Calu3 (cell line): ENCODE measurements at regions not wholly inside any gene's neighbourhood (a gene's known extent, or its start where the extent isn't known, plus 50 kb on each side); places are given as distances from the start of the nearest gene placed in this dataset.

Experiments
- BruUV-seq: library from RNA; stranded (reverse); fragments of 400-500 nt; replicated peaks from 2 replicates; lab custom pipeline; 2021; lab: Mats Ljungman, UMichigan
- CTCF ChIA-PET: fragments of 300-600 bp; sonication (Branson Sonifier 250); formaldehyde crosslinking; loops from one replicate; lab custom pipeline; 2022; ENCODE audit warnings: antibody characterized with exemption; lab: Charles Lee
- DNase-seq: peaks from one replicate; pipeline ENCODE4 v3.0.0; 2022
- H3K27ac Mint-ChIP-seq: one replicate; pipeline ENCODE4 v1.8.0; 2022; ENCODE audit warnings: mixed read lengths; ENCODE audit not compliant: unreplicated experiment
- H3K27me3 Mint-ChIP-seq: one replicate; pipeline ENCODE4 v1.8.0; 2022; ENCODE audit warnings: mixed read lengths; ENCODE audit not compliant: unreplicated experiment
- H3K36me3 Mint-ChIP-seq: one replicate; pipeline ENCODE4 v1.8.0; 2022; ENCODE audit warnings: mild to moderate bottlenecking, moderate library complexity, mixed read lengths; ENCODE audit not compliant: insufficient read depth, unreplicated experiment
- H3K4me1 Mint-ChIP-seq: one replicate; pipeline ENCODE4 v1.8.0; 2022; ENCODE audit warnings: mild to moderate bottlenecking, low read depth, mixed read lengths; ENCODE audit not compliant: unreplicated experiment
- H3K4me3 Mint-ChIP-seq: one replicate; pipeline ENCODE4 v1.8.0; 2022; ENCODE audit warnings: mild to moderate bottlenecking, low read depth, moderate library complexity, mixed read lengths; ENCODE audit not compliant: unreplicated experiment
- H3K9me3 Mint-ChIP-seq: one replicate; pipeline ENCODE4 v1.8.0; 2022; ENCODE audit warnings: low read depth, mixed read lengths; ENCODE audit not compliant: unreplicated experiment
- CTCF ChIP-seq: fragments of 200-600 bp; IDR thresholded peaks from one replicate; pipeline ENCODE4 v1.8.0; 2022; ENCODE audit warnings: antibody characterized with exemption; ENCODE audit not compliant: unreplicated experiment
- intact Hi-C: fragments of 100-400 bp; cut with micrococcal nuclease; formaldehyde crosslinking; loops from one replicate; pipeline ENCODE4 v1.10.0; 2022; ENCODE audit not compliant: unreplicated experiment

DNA sequence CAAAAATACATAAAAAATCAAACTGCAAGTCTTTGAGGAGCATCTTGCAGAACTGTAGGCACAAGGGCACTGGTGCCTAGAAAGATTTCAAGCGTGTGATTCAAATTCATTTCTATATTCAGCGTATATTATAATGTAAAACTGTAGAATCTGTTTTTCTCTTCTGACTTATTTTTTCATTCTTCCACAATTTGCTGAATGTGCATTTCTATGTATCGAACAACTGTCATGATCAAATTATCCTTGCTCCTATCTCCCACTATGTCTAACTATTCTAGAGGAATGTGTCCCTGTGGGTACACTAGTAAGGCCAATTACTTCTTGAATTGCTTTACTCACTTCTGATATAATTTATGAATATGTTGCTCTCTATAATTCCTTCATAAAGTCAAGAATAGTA, 283.0 kb upstream of the MAGI2 start:
- Mint-ChIP-seq H3K27ac (no peak overlapping the region), H3K27me3 (no peaks in the 10 kb centered on the region), H3K36me3 (no peaks in the 10 kb centered on the region), H3K9me3 (peaks cover 5% of the 10 kb centered on the region), H3K4me3 (no peak overlapping the region), H3K4me1 (peaks cover 6% of the 10 kb centered on the region)
- CTCF ChIA-PET: no interaction called here
- BruUV-seq: no TSS peak
- no peak for DNase-seq
- TF ChIP-seq CTCF: no peak
- intact Hi-C loops: no loop called here

- Mint-ChIP-seq H3K36me3 (no peaks in the 10 kb centered on the region), H3K4me3 (no peak overlapping the region)
- CTCF ChIA-PET: no interaction called here
Observed at GRCh38 chr7:79735012-79735411, 281.5 kb upstream of the MAGI2 start.

GRCh38 chr7:79734181-79734580, 280.7 kb upstream of the MAGI2 start:
- Mint-ChIP-seq H3K4me3 (no peak overlapping the region), H3K27me3 (no peaks in the 10 kb centered on the region), H3K4me1 (peaks cover 6% of the 10 kb centered on the region), H3K9me3 (peaks cover 5% of the 10 kb centered on the region), H3K27ac (no peak overlapping the region), H3K36me3 (no peaks in the 10 kb centered on the region)
- no peak for TF ChIP-seq CTCF
- intact Hi-C loops: no loop called here
- CTCF ChIA-PET: no interaction called here
- BruUV-seq: no TSS peak
- no peak for DNase-seq

More at GRCh38 chr7:79735012-79735411, 281.5 kb upstream of the MAGI2 start:
- H3K27me3 Mint-ChIP-seq: no peaks in the 10 kb centered on the region
- BruUV-seq: no TSS peak
- H3K27ac Mint-ChIP-seq: no peak overlapping the region
- H3K4me1 Mint-ChIP-seq: peaks cover 6% of the 10 kb centered on the region
- peaks cover 5% of the 10 kb centered on the region for H3K9me3 Mint-ChIP-seq
- DNase-seq: no peak
- intact Hi-C loops: no loop called here
- TF ChIP-seq CTCF: no peak

GRCh38 chr7:79732535-79732934, 279.1 kb upstream of the MAGI2 start:
- H3K27ac Mint-ChIP-seq: no peak overlapping the region
- H3K9me3 Mint-ChIP-seq: peaks cover 5% of the 10 kb centered on the region
- CTCF ChIA-PET: no interaction called here
- TF ChIP-seq CTCF: no peak
- peaks cover 6% of the 10 kb centered on the region for H3K4me1 Mint-ChIP-seq
- no peaks in the 10 kb centered on the region for H3K27me3 Mint-ChIP-seq
- H3K4me3 Mint-ChIP-seq: no peak overlapping the region
- no peak for DNase-seq
- intact Hi-C loops: no loop called here
- no TSS peak for BruUV-seq
- H3K36me3 Mint-ChIP-seq: no peaks in the 10 kb centered on the region
